ENCODE measurements at regions not wholly inside any gene's neighbourhood (a gene's known extent, or its start where the extent isn't known, plus 50 kb on each side); places are given as distances from the start of the nearest gene placed in this dataset.

DNA sequence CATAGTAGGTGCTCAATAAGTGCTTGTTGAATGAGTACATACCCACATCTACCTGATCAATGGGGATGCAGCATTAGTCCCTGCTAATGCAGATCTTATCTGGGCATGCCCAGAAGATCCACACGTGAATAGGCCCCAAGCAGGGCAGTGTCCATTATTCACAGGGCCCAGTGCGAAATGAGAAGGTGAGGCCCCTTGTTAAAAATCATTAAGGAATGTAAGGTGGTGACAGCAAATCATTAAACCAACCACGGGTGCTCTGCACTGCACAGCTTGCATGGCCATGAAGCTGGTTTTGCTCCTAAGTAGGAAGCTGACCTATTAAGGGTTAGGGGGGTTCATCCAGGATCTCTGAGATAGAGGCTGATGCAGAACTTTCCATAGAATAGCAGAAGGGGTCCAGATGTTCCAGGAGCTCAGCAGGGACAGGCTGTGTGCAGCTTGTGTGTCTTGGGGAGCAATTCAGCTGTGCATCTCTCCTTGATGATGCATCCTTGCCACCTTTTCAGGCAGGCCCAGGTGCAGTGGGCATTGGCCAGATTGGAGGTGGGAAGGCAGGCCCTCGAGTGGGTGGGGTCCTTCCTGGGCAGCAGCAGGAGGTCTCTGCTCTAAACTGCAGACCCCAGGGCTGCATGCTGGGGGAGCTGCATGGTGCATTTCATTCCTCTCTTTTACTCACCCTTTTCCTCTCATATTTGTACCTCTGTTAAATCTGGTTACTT is 231.3 kb upstream of the PWP1 start:
- DNase-seq: no peak

- DNase-seq: no peak
Measured at GRCh38 chr12:107457362-107457935, 228.2 kb upstream of the PWP1 start.

DNA sequence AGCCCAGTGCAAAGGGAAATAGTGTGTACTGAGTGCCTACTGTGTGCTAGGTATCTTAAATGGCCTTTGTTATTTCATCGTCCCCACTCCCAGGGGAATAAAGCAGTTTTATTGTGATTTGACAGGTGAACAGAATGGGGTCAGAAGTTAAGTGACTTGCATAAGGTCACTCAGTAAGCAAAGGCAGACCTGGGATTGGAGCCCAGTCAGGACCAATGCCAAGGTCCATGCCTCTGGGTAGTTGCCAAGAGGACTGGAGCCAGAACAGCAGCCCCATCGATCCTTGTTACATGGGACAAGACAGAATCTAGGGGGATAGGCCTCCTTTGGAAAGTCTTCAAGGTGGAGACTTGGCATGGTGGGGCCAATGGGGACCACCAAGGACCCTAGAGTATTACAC is 227.4 kb upstream of the PWP1 start:
- no peak for DNase-seq

DNA sequence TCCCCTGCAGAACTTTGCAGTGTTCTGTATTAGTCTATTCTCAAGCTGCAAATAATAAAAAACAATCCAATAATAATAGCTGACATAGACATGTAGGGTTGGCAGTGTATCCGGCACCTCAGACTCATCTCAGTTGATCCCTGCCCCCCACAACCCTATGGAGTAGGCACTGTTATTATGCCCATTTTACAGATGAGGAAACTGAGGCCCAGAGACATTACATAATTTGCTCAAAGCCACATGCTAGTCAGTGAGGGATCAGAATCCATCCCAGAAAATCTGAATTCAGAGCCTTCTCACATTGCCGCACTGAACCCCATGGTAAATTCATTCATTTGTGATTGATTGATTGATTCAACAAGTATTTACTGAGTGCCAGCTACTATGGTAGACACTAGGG is 226.6 kb upstream of the PWP1 start:
- no peak for DNase-seq

DNA sequence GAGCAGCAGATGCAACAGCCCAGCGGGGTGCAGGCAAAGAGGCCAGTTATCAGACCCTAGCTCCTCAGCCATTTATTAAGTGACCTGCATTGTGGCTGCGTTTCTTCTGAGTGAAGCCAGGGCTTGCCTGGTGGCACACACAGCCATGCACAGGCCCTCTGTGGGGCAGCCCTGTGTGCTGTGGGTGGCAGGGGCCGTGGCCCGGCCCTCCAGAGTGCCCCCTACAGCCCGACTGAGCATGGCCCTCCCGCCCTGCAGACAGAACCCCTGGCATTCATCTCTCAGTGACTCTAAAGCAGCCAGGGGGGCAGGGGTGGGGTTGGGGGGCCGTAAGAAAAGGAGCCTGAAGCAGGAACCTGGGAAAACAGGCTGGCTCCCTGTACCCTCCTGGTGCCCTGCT is 226.0 kb upstream of the PWP1 start:
- no peak for DNase-seq

DNA sequence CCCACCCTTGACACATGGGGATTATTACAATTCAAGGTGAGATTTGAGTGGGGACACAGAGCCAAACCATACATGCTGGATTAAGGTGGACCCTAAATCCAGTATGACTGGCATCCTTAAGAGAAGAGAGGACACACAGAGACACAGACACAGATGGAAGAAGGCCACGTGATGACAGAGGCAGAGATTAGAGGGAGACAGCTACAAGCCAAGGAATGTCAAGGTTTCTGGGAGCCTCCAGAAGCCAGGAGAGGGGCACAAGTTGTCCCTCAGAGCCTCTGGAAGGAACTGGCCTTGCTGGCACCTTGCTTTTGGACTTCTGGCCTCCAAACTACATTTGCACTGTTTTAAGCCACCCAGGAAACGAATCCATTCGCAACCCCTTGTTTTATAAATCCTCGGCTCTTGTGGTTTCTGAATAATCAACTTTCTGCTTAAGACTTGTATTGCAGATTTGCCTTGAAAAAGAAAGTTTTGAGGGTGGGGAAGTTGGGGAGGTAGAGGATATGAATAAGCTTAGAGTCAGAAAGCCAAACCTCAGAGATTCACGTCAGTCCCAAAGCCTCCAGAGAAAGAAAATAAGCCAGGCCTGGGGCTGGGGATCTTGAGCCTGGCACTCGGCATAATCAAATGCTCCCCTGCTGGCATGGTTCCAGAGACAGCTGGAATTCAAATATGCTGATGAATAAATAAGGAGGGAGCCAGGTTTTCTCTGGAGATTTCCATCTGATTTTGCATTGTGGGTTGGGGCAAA is 224.2 kb upstream of the PWP1 start:
- DNase-seq: no peak

- DNase-seq: no peak
Measured at GRCh38 chr12:107462428-107463332, 222.9 kb upstream of the PWP1 start.

GRCh38 chr12:107464644-107465043 is 221.0 kb upstream of the PWP1 start:
- DNase-seq: no peak

DNA sequence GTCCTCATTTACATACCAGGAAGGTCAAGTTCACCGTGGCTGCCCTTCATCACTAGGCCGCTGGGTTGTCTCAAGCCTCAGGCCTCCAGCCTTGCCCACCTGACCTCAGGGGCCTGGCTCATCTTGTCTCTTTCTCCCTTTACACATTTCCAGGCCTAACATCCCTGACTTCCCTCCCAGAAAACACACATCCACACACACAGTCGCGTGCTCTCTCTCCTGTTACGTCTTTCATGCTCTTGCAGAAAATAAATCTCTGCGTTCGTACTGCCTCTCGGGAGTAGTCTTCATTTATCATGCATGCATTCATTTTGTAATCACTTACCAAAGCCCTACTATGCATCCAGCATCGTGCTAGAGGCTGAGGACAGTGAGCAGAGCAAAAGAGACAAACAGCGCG is 220.0 kb upstream of the PWP1 start:
- DNase-seq: no peak

GRCh38 chr12:107467716-107468115 is 217.9 kb upstream of the PWP1 start:
- no peak for DNase-seq

GRCh38 chr12:107468182-107468581 is 217.4 kb upstream of the PWP1 start:
- DNase-seq: no peak

- DNase-seq: no peak
Measured at GRCh38 chr12:107469011-107469410, 216.6 kb upstream of the PWP1 start.

DNA sequence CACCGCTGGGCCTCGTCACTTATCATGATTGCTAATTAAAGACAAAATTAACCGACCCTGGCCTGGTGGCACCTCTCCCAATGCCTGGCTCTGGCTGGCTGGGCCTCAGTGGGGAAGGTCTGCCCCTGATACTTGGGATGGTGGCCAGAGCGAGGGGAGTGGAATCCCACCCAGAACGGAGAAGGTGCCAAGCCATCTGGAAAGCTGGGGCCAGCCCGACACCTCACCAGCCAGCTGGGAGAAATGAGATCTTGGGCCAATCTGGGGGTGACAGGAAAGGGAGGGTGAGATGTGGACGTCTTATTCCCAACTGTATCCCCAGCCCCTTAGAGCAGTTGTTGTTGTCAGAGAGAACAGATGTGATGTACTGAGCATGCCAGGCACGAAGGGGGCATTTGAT is 215.0 kb upstream of the PWP1 start:
- no peak for DNase-seq

DNA sequence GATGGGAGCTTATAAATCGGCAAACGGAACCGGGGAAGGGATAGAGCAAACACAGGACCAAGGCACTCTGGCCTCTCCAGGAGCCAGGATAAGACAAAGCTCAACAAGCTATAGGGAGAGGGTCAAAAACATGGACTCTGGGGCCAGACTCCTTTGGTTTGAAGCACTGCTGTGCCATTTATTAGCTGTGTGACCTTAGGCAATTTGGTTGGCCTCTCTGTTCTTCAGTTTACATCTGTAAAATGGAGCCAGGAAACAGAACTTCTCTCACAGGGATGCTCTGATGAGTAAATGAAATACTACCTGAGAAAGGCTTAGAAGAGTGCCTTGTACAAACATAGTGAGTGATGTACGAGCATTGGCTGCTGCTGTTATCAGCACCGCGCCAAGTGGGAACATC is 213.3 kb upstream of the PWP1 start:
- DNase-seq: no peak

- DNase-seq: no peak
Measured at GRCh38 chr12:107474099-107474498, 211.5 kb upstream of the PWP1 start.

DNA sequence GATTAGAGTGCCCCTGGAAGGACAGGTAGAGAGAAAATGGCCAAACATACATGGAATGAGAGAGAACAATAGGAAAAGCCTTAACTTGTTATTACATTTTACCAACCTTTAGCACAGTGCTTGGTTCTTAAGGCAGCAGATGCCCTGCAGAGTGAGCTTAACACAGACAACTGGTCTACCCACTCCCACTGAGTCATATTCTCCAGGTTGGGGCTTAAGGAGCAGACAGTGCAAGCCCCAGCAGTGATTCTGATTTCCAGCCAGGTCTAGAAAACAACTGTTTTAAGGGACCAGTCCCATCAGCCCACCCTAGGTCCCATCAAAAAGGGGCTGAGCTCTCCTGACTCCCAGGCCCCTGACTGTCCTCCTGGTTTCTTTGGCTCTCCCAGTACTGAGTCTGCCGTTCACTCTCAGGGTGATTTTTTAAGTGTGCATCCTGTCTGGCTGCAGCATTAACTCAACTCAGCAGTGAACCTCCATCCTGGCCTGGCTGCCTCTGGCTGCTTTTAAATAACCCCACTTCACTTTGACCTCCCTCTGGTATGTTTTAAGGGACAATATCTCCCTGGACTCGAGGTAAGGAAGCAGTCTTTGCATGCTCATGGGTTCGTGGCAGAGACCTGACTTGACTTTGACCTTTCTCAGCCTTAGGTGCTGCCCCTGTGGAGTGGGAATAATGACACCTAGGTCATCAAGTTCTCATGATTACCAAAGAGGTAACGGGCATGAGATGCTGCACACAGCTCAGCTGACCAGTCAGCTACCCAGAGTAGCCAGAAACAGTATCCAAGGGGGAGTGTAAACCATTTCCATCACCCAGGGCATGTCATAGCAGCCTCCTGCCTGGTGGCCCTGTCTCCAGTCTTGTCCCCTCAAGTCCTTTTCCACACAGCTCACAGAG is 210.7 kb upstream of the PWP1 start:
- no peak for DNase-seq

GRCh38 chr12:107475900-107476299 is 209.7 kb upstream of the PWP1 start:
- no peak for DNase-seq

- no peak for DNase-seq
Measured at GRCh38 chr12:107477018-107477417, 208.6 kb upstream of the PWP1 start.

GRCh38 chr12:107477947-107478610 is 207.5 kb upstream of the PWP1 start:
- DNase-seq: no peak

DNA sequence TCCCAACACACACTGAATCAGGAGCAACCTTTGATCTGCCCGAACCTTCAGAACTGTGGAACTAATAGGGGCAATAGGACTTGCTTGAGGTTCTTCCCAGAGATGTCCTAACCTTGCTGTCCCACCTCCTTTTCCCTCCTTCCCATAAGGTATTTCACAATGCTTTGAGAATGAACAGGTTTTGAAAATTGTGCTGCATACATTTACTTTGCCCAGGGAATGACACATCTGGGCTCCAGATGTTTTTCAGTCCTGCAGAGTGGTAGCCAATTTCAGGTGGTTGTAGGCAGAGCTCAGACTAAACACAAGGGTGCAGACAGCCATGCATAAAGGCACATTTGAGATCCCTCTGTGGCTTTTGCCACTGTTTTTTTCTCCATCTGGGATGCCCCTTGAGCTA is 206.7 kb upstream of the PWP1 start:
- no peak for DNase-seq

- no peak for DNase-seq
Measured at GRCh38 chr12:107480836-107481608, 204.6 kb upstream of the PWP1 start.
